DMS 273 (cell line): ENCODE measurements at regions not wholly inside any gene's neighbourhood (a gene's known extent, or its start where the extent isn't known, plus 50 kb on each side); places are given as distances from the start of the nearest gene placed in this dataset.
"Not testable (repeated sequence)": the region's sequence is repeated elsewhere in the genome, so short reads cannot be mapped to it uniquely, and the experiment has no call there.

Experiments used
- DNase-seq: peaks from one replicate; lab custom pipeline; 2025; ENCODE audit not compliant: unreplicated experiment; lab: John Stamatoyannopoulos, UW

DNA sequence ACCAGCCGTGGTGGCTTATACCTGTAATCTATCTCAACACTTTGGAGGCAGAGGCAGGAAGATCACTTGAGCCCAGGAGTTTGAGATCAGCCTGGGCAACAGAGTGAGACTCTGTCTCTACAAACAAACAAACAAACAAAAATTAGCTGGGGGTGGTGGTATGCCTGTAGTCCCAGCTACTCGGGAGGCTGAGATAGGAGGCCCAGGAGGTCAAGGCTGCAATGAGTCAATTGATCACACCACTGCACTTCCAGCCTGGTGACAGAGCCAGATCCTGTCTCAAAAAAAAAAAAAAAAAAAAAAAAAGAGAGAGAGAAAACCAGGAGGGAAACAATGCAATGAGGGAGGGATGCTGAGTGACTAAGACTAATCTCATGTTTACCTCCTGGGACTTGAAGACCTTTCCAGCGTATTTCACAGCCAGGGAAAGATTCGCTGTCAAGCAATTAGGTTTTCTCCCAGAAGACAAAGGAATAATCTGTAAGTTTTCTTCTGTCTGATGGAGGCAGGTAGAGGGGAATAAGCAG is 51.1 kb upstream of the MIER3 start:
- DNase-seq, result no peak

DNA sequence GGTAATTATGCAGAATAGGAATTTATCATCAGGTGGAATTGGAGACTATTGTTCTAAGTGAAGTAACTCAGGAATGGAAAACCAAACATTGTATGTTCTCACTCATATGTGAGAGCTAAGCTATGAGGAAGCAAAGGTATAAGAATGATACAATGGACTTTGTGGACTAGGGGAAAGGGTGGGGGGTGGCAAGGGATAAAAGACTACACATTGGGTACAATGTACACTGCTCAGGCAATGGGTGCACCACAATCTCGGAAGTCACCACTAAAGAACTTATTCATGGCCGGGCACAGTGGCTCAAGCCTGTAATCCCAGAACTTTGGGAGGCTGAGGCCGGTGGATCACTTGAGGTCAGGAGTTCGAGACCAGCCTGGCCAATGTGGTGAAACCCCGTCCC is 51.6 kb upstream of the MIER3 start:
- DNase-seq, result not testable (repeated sequence)

DNA sequence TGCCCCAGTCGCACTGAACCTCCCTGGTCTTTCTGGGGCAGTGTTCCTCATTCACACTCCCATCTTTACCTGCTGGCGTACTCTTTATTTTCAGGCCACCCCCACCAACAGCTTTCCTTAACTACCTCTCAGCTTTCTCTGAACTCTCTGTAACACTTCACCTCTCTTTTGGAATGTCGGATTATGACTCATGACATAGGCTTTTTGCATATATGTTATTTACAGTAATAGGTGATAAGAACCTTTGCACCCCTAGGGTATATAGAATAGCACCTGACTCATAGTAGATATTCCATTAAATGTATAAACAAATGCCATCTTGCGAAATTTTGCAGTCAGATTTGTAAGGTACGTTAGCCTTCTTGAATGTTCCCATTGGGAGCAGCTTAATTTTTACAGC is 52.9 kb upstream of the MIER3 start:
- no peak for DNase-seq

DNA sequence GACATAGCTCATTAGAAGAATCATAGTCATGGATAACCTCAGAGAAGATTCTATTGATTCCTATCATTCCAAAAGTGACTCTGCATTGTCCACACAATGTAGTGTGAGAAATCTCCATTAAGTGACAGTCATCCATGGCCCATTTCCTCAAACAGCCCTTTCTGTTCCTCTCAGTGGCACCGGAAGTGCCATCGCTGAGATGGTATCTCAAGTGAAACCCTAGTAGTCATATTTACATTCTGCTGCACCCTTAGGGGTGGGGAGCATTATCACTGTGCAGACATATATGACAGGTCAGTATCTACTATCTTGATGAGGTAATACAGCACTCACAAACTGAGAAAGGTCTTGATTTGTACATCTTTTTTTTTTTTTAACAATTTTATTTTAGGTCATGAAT is 55.4 kb upstream of the MIER3 start:
- DNase-seq, result no peak

DNA sequence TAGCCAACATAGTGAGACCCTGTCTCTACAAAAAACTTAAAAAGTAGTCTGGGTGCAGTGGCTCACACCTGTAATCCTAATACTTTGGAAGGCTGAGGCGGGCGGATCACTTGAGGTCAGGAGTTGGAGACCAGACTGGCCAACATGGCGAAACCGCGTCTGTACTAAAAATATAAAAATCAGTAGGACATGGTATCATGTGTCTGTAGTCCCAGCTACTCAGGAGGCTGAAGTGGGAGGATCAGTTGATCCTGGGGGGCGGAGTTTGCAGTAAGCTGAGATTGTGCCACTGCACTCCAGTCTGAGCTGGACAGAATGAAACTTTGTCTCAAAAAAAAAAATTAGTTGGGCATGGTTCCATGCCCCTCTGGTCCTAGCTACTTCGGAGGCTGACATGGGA is 57.9 kb upstream of the MIER3 start:
- DNase-seq, result no peak

DNA sequence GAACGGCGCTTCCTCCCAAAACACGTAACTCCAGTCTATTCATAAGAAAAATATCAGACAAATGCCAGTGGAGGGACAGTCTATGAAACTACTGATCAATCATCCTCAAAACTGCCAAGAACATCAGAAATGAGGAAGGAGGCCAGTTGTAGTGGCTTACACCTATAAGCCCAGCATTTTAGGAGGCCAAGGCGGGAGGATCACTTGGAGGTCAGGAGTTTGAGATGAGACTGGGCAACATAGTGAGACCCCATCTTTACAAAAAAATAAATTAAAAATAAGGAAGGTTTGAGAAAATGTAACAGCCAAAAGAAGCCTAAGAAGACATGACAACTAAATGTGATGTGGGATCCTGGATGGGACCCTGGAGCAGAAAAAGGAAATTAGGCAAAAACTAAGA is 58.9 kb upstream of the MIER3 start:
- DNase-seq, result no peak

DNA sequence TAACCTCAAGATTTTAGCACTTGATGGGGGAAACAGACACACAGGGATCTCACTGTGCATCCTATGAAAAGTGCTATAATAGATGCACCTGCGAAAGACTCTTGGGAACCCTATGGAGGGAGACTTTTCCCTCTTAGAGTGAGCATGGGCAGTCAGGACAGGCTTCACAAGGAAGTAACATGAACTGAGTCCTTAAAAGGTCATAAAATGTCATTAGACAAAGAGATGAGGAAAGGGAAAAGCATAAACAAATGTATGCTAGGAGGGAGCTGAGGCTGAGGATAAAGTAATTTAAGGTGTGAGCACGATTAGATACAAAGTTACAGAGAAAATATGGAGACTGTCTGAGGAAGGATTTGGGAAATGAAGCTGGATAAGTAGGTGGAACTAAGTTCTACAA is 60.6 kb upstream of the MIER3 start:
- no peak for DNase-seq

DNA sequence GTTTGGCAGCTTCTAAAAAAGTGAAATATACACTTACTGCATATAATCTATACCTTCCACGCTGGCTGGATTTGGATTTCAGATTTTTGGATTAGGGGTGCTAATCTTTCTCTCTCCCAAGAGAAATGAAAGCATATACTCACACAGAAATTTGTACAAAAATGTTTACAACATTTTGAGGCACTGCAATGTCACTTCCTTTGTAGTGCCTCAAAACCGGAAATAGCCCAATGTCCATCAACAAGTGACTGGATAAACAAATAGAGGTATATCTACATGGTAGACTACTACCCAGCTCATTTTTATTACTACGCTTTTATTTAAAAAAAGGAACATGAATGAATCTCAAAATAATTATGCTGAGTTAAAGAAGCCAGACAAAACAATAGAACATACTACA is 74.0 kb upstream of the MIER3 start:
- DNase-seq, result no peak

DNA sequence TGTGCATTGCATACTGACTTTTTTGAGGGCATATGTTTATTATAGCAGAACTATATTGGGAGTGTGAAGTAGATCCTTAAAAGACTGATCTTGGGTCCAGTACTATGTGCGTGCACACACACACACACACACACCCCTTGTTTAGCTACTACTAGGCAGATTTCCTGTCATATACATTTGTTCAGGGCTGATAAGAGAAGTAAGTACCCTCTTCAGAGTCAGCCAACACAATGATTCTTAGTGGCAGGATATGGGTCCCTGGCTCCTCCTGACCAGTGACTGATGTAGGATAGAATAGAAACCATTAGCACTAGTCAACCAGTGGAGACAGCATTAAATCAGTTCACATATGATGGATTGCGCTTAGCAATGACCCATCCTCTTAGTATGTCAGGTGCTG is 76.2 kb upstream of the MIER3 start:
- no peak for DNase-seq

DNA sequence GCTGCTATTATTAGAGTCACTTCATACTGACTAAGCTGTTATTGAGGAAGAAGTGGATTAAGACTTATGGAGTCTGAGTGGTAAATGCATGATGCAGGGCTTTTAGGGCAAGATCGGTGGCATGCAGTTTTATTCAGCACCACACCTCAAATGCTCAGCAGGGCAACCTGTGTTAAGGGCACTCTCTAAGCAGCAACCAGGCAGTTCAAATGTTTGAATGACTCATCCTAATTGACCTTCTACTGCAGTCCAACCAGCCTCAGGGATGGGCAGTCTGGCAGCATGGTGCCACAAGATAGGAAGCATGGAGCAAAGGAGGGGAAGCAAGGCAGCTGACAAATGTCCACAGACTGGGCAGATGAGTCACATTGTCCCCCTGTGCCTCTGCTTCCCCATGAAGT is 80.2 kb upstream of the MIER3 start:
- no peak for DNase-seq

DNA sequence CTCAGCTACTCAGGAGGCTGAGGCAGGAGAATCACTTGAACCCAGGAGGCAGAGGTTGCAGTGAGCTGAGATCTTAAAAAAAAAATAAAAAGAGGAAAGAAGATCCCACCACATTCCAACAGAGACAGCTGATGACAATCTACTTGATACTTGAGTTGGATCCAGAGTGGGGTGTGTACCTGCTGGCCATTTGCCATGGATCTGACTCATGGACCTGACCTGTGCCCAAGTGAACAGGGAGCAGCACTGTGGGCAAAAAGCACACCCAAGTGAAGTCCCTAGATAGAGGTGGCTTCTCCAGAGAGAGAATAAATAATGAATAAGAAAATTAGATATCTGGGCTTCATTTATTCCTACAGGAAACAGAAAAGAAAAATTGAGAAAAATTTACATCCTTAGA is 81.2 kb upstream of the MIER3 start:
- DNase-seq, result no peak

DNA sequence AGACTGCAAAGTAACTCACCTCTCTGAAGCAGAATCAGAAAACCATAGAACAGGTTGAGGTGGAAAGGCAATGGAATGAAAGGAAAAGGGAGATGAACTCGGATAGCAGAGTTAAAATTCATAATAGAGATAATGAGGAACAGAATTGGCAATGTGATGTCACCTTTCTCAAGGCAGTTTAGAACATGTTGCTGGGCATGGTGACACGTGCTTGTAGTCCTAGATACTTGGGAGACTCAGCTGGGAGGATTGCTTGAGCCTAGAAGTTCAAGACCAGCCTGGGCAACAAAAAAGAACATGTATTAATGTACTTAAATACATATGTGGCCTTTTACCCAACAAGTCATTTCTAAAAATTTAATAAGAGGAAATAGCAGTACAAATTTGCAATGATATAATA is 81.6 kb upstream of the MIER3 start:
- no peak for DNase-seq

DNA sequence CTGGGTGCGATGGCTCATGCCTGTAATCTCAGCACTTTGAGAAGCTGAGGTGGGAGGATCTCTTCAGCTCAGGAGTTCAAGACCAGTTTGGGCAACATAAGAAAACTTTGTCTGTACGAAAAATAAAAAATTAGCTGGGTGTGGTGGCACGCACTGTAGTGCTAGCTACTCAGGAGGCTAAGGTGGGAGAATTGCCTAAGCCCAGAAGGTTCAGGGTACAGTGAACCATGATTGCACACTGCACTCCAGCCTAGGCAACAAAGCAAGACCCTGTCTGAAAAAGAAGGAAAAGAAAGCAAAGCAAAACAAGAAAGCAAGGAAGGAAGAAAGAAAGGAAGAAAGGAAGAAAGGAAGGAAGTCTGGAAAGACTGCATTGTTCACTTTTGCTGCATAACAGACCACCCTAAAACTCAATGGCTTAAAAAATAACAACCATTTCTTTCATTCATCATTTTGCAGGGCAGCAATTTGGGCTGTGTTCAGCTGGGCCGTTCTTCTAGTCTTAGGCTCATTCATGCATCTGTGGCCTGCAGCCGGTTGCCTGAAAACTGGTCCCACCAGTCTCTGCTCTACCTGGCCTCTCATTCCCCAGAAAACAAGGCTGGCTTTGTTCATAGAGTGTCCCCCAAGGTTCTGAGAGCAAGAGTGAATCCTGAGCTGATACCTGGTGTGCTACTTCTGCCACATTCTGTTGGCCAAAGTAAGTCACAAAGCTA is 82.4 kb upstream of the MIER3 start:
- no peak for DNase-seq

DNA sequence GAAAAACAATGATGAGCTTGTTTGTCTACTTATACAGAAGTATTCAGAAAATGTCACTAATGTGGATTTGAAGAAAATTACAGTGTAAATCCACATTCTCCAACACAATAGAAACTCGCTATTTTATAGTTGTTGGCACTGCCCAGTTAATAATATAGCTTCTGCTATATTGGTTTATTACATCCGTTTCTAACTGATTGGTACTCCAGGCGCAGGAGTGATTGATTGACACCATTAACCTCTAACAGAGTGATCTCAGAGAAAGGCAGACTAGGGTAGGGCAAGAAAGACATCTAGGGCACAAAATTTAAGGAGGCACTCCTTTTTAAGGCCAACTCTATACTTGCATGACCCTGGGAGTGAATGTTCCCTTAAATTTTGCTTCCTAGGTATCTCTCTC is 84.0 kb upstream of the MIER3 start:
- DNase-seq, result no peak

DNA sequence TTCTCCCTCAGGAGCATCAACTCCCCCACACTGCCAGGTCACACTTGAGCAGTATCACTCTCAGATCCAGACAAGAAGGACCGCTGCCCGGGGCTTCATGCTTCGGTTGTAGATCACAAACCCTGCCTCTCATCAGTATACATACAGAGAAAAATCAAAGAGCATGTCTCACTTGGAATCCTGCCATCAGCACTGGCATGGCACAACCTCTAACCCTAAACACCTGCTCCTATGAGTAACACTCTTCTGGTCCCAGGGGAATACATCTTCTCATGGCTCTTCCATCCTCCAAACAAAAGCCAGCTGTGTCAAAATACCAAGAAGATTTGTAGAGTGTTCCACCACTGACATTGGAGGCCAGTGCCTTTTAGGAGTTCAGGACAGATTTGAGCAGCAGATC is 84.8 kb upstream of the MIER3 start:
- DNase-seq, result peak; percentile 14

DNA sequence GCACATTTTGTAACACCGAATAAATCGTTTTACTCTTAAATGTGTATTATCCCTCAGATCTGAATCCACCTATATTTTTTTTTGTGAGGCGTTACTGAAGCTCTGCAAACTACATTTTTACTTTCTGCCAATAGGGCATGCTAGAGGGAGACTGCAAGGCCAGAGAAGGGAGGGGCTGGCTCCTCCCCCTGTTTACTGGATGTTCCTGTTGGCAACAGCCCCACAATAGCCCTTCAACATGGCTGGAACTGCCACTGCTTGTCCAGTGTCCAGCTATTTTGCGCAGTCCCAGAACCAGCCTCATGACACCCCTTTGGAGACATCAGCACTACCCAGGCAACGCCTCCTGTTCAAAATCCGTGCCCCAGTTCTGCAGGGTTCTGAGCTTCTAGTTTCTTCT is 85.4 kb upstream of the MIER3 start:
- DNase-seq, result no peak

DNA sequence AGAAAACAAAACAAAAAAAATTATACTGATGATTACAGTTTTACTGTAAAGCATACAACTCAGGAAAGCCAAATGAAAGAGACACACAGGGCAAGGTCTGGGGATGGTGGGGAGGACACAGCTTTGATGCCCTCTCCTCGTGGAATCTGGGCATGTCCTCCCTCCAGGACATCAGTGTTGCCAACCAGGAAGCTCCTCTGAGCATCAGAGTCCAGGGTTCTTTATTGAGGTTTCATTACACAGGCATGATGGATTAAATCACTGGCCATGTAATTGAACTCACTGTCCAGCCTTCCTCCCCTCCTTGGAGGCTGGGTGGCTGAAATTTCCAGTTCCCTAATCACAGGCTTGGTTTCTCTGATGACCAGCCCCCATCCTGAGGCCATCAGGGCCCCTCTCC is 89.6 kb upstream of the MIER3 start:
- DNase-seq, result no peak

DNA sequence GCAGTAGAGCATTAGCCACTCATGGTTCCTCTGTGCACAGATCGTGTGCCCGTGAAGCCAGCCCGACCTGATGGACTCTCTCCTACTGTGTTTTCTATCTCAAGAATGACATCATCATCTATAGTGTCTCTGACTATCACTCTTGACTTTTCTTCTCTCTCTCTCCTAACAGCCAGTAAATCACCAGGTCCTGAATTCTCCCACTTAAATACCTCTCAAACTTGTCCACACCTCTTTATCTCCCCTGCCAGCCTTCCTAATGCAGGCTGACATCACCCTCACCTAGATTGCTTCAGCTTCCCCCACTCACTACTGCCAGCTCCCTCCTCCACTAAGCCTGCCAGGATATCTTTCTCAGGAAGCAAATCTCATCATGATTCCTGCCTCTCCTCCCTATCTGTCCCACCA is 90.6 kb upstream of the MIER3 start:
- DNase-seq, result no peak

DNA sequence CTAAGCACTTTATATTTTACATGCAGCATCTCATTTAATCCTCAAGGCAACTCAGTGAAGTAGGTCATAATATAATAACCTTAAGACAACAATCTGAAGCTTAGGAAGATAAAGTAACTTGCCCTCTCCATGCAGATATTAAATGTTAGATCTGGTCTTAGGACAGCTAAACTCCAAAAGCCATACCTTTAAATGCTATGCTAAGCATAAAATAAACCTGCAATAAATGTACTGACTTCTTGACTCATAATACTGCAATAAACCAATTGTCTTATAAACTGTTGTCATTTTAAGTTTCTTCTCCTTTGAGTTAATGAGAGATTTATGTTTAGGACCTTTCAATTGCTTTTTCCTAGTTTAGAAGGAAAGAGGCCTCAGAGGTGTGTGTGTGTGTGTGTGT is 102.2 kb upstream of the MIER3 start:
- no peak for DNase-seq

DNA sequence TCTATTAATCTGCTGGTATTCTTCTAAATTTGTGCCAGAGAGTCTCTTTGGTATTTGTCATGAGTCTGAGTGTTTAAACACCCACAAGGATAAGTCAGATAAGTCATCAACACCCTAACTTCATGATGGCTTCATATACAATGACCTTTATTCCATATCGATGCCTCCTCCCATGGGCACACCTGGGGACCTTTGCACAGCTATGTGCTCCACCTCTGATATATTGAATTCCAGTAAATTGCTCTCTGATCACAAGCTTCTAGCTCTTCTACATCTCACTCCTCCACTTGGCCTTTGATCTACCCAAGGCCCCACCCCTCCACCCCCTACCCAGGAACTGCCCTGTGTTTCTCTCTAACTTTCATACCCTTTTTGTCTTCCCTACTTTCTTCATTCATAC is 102.7 kb upstream of the MIER3 start:
- no peak for DNase-seq

DNA sequence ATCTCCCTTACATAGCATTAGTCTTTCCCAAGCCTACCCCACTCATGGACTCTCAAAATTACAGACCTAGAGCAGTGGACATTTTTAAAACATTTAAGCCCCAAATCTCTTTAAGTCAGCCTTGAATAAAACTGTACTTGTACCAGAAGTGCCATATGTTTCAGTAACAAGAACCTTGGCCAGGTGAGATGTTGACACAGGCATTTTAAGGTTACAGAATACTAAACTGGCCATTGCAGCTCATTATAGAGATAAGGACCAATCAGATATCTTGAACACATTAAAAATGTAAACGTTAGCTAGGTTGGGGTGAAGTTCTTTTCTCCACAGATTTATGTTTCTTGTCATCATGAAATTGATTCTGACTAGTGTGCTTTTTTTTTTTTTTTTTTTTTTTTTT is 103.8 kb upstream of the MIER3 start:
- no peak for DNase-seq

DNA sequence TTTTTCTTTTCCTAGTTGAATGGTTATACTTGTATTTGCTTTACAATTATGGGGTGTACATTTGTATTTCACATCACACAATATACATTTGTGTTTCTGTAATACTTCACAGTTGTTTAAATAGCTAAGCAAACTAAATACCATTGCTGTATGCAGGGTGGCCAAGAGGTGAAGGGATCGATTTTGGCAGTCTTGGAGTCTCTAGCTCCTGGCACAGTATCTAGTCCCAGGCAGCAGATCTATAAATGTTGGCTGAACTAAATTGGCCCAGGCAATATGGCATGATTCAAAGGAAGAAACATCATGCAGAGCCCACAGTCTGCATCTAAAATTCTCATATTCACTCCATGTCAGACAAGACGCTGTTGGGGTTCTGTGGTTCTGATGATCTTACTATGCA is 110.1 kb upstream of the GPBP1 start:
- DNase-seq, result no peak

DNA sequence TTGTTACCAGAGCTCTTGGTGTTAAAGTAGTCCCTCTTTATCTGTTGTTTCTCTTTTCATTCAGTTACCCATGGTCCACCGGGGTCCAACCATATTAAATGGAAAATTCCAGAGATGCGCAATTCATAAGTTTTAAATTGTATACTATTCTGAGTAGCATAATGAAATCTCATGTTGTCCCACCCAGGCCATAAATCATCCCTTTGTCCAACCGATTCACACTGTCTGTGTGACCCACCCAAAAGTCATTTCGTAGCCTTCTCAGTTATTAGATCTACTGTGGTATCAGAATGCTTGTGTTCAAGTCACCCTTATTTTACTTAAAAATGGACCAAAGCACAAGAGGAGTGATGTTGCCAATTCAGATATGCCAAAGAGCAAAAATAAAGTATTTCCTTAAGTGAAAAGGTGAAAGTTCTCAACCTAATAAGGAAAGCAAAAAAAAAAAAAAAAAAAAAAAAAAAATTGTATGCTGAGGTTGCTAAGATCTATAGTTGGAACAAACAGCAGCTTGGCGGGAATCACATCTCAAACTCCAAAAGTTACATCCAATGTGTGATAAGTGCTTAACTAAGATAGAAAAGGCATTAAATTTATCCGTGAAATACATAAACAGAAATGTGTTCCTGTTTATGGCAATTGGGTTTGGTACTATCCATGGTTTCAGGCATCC is 106.8 kb upstream of the GPBP1 start:
- DNase-seq, result no peak
